ENCODE measurements at regions not wholly inside any gene's neighbourhood (a gene's known extent, or its start where the extent isn't known, plus 50 kb on each side); places are given as distances from the start of the nearest gene placed in this dataset.
A peak's percentile ranks its signal among the peaks of the same experiment; 100 is the strongest.

DNA sequence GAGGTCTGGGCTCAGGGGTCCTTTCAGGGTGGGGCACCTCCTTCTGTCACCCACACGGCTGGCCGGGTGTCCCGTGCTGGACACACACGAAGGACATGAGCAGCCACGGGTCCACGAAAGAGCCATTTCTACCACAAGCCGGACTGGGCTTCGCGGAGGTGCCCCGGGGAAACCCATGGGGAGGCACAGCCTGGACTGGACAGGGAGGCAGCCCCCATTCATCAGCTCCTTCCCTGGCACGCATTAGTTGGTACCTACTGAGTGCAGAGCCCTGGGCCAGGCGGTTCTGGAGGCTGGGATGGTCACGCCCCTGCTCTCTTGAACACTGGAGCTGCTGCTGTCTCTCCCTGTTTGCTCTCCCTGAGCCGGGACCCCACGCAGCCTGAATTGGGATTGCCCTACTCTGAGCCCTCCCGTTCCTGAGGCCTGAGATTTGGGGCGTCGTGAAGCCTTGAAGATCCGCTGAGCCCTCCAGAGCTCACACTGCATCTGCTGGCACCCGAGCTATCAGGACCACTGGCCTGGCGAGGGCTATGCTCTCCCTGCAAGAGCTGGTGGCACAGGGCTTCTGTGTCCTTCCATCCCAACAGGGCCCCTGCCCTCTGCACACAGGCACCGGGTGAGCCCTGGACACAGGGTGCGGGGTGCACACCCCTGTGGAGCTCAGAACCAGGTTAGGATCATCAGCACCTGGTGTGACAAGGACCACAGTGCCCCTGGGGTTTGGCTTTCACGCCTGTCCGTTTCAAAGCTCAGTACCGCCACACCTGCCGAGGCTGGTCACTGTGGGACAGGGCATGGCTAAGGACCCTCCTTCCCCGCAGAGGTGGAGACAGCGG lies 84.6 kb downstream of the MYEOV start:
- no peak for DNase-seq (ENCODE audit: low spot score)

DNA sequence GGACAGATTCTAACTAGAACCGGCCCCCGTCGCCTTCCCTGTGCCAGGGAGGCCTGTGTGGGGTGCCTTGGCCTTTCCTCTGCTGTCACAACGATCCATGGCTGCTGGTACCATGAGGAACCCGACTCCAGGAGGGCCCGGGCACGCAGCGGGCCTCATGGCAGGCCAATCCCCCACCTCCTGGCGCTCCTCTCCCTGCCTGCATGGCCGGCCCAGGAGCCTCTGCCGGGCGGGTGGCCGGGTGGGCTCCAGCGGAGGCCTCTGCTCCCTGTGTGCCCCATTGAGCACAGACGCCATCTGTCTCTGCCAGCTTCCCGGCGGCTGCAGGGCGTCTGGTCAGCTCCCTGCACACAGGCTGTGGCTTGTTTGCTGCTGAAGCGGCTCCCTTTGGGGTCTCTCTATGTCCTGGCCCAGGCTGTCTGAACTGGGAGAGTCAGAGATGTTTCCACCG lies 86.5 kb downstream of the MYEOV start:
- DNase-seq (ENCODE audit: low spot score), result no peak

DNA sequence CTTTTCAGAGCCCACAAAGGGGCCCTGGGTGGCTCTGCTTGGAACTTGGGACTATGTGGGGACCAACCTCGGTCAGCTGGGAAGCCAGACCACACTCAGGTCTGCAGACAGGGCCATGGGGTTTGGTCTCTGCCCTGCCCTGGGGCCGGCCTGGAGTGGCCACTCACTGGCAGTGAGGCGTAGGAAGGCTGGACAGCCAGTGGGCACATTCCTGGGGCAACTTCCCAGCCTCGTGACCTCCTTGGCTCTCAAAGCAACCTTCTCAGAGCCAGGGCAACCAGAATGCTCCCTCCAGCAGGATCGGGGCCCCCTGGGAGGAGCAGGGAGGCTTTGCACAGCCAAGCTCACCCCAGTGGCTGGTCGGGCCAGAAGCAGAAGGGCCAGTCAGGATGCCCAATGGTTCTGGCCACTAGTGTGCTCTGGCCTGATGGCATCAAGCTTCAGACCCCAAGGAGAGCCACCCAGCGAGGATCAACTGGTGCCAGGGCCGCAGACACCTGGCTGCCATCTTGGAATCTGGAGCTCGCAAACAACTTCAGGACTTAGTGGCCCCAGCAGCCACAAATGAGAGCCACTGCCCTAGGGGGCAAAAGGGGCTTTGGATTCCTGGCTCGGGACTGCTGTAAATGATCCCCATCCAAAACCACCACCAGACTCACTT lies 87.1 kb downstream of the MYEOV start:
- DNase-seq (ENCODE audit: low spot score), result no peak

DNA sequence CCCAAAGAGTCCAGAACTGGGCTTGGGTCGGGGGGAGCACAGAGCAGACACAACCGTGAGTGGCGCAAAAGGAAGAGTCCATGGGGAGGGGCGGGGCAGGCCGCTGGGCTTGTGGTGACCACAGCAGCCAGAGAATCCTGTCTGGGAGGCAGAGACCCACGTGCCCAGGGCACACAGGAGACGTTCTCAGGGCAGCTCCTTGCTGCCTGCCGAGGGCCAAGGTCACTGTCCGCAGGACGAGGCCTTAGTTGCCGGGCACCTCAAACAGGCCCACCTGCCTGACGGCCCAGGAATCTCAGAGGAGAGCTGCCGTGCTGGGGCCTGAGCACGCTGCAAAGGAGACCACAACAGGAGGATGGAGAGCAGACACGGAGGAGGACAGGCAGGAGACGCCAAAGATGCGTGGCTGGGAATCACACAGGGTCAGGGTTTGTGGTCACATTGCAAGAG lies 87.8 kb downstream of the MYEOV start:
- DNase-seq (ENCODE audit: low spot score), result no peak

DNA sequence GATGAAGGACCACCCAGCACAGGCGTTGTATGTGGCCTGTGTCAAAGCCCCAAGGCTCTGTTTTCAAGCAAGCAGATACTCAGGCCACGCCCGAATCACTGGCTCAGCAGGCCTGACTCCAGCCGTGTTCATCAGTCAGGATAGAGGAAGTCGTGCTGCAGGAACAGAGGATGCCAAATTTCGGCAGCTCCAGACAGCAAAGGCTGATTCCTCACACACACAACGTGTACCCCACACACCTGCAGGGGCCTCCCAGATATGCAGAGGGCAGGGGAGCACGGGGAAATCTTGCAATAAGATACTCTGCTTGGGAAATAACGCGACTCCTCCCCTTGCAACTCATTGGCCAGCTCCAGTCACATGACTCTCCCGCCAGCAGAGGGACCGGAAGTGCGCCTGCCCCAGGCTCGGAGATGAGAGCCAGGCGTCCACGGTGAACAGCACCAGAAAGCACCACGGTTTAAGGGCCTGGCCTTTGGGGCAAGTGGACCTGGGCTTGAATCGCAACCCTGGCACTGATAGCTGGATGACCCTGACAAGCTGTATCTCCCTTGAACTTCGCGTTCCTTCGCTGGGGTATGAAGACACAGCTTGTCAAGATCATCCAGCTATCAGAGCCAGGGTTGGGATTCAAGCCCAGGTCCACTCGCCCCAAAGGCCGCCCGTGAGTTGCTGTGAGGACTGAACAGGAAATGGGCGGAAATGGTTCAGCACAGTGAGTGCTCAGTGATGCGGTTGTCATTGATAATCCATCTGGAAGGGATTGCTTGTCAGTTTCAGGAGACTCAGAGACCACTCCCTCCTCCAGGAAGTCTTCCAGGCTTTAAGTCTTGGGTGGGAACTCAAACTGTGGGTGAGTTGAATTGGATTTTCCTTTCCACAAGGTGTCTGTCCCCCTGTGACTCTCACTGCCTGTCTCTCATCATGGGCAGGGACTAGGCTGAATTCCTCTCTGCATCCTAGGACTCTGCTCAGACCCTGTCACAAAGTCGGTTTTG lies 88.5 kb downstream of the MYEOV start:
- peak; percentile 44 for DNase-seq (ENCODE audit: low spot score)

DNA sequence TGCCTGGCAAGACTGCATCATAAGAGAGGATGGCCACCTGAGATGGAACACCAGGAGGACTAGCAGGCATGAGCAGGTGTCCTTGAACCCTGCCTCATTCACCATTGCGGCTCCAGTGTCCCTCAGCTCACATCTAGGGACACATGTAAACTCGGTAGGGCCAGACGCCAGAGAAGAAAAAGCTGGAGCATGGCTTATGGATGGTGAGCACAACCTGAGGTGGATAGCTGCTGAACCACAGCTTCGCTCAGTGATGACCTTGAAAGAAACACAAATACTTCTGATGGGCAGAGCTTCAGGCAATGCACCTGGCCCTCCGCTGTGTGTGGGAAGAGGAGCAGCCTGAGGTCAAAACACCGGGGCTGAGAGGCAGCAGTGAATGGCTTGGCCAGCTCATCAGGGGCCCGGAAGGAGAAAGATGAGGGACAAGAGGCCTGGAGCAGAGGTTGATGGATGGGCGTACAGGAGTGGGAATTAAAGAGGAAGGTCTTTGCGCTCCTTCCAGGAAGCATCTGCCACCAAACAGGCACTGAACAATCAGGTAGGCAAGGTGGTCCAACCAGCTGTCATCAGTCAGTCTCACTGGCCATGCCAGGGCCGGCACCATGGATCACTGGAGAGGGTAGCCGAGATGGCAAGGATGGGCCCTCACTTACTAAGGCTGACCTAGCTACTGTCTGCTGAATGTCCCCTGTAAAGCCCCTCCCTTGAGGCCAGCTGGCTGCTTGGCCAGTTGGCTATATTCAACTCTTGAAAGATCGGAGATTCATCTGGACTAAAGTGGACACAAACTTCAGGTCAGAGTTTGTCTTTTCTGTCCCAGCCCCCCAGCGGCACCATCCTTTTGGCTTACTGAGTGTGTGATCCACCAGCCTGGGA lies 89.7 kb downstream of the MYEOV start:
- peak; percentile 31 for DNase-seq (ENCODE audit: low spot score)

DNA sequence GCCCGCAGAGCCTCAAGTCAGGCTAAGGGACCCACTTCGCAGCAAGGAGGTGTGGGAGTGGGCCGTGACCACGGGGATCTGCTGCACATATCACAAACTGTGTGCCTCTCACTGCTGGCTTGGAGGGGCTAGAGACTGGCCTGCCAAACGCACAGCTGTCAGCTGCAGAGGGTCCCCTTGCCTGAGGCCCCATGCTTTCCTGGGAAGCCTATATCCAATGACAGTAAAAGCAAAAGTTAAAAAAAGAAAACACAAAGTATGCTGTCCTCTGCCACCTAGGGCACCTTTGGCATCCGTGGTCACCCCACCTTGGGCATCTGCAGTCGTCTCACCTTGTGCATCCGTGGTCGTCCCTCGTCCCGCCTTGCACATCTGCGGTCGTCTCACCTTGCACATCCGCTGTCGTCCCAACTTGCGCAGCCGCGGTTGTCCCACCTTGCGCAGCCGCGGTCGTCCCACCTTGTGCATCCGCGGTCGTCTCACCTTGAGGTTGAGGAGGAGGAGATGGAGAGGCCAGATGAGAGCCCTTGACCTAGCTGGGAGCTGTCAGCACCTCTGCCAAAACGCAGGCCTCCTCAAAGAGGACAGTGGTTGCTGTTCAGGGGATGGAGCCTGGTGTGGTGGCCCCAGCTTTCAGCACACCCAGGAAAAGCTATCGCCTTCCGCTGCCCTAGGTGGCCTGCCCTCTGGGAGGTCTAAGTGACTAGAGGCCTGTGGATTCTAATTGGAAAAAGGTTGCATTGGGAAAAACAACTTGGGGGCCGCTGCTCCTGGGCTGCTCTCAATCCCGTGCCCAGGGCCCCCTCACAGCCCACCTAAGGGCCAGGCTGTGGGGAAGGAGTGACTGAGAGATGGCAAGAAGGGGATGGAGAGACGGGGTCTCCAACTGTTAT lies 90.5 kb downstream of the MYEOV start:
- peak; percentile 36 for DNase-seq (ENCODE audit: low spot score)

DNA sequence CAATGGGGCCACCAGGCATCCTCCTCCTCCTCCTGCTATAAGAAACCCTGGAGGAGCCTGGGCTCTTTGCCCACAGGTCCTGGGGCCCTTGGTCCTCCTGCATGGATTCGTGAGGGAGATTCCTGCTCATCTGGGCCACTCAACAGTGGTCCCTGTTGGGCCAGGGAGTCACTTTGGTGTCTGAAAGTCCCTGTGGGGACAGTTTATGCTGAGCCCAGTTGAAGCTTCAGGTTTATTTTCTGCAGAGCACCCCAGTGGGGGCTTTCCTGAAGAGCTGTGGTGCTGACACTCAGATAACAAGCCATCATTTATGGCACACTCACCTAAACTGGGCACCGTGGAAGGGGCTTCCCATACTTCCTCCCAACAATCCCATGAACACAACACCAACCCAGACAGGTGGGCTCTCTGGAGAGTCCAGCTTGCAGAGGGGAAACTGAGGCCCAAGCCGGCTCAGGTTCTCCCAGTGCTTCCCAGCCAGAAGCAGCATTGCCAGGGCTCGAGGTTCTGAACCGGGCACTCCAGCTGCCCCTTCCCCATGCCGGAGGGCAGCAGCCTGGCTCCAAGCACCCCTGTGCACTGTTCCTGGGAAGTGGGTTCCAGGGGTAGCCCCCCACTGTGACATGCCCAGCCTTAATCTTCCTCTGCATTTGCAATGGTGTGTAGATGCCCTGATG lies 91.3 kb downstream of the MYEOV start:
- peak; percentile 27 for DNase-seq (ENCODE audit: low spot score)

DNA sequence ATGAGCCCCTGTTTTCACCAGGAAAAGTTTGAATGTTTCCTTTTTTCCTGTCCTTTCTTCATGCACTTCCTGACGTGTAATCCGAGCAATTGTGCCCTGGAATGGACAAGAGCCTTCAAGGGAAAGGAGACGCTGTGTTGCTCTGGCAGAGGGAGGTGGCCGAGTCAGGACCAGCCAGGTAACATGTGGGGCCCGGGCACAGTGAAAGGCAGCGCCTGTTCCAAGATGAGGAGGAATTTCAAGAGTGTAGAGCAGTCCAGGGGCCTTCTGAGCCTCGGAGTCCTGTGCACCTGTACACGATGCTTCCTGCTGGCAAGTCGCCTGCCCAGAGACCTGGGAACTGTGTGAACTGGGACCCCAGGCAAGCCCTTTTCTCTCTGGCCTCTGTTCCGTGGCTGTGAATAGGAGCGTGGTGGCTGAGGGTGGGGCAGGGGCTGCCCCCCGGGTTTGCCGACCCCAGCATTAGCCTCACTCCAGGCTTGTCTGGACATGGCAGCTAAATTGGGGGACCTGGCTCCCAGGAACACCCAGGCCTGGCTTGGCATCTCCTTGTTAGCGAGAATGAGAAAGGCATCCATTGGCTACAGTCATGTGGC lies 92.0 kb downstream of the MYEOV start:
- peak; percentile 23 for DNase-seq (ENCODE audit: low spot score)

DNA sequence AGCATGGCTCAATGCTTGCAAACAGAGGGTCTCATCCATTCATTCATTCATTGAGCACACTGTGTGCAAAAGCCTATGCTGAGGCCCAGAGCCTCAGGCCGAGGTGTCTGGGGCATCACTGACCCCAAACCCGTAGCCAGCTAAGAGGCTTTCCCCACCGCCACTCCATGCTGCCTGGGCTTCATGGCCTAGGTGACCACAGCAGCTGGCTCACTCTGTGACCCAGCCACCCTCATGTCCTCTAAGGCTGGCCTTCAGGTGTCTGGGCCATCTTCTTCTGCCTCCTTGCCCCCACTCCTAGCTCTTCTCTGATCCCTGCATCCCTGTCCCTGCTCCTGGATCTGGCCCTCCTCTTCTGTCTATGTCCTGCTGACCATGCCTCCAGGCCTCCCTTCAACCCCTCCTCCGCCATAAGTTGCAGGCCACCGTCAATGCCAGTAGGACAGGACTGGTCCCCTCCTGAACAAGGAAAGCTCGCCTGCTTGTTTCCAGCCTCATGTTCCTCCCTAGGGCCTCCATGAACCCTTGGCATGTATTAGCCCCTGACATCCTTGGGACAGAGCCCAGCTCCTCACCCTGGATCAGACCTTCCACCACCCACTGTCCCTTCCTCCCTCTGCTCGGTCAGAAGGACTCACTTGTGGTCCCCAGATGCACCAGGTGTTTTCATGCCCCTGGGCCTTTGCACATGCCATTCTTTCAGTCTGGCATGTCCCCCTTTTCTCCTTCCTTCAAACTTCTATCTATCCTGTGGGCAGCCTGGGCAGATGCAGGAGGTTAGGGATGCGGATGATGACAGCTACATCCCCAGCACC lies 92.8 kb downstream of the MYEOV start:
- DNase-seq (ENCODE audit: low spot score), result peak; percentile 29

DNA sequence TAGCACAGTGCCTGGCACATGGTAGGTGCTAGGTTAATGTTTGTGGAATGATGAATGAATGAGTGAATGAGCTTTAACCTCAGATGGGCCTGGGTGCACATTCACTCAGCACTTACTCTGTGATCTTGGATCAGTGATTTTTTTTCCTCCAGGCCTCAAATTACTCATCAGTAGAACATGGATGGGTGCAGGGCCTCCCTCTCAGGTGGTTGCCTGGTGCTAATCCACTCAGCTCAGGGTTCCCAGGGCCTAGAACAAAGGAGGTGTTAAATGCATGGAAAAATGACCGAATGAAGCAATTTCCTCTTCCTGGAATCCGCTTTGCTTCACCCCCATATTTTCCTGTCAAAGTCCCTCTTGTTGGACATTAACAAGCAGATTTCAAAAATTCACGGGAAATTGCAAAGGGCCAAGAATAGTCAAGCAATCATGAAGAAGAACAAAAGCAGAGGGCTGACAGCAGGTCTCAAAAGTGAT lies 93.5 kb downstream of the MYEOV start:
- DNase-seq (ENCODE audit: low spot score), result peak; percentile 3

DNA sequence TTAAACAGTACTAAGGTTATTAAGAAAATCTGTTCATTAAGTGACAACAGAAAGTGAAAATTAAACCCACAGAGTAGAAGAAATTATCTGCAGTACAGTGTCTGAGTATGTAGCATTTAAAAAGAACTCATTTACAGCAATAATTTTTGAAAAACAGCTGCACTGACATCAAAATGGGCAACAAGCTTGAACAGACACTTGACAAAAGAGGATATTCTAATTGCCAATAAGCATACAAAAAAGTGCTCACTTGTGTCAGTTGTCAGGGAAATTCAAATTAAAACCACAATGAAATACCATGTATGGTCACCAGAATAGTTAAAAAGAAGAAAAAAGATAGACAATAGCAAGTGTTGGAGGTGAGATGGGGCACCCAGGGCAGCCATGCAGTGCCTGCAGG lies 93.3 kb upstream of the LINC01488 start:
- no peak for DNase-seq (ENCODE audit: low spot score)

DNA sequence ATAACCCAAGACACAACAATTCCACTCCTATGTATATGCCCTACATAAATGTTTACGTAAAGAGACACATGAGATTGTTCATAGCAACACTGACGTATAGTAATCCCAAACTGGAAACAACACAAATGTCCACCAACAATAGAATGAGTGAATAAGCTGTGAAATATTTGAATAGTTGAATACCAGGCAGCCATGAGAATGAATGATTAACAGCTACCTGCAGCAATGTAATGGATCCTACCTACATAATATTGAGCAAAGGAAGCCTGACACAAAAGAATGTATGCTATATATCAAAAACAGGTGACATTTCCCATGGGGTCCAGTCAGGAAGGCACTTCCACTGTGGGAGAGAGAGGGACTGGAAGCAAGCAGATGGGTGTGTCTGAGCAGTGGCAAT lies 92.8 kb upstream of the LINC01488 start:
- no peak for DNase-seq (ENCODE audit: low spot score)

DNA sequence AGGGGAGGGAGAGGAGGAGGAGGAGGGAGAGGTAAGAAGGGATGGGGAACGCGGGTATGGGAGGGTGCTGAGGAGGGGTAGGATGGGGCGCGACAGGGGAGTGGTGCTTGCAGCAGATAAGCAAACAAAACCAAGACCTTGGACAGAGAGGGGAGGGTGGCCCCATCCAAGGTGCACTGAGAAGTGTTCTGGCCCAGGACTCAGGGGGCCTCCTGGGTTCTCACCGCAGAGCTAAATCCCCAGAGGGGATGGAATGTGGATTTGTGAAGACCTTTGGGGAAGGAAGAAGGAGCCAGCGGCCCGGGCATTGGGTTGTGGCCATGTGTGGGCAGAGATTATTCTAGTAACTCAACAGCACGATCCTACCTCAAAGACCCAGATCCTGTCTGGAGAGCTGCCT lies 90.9 kb upstream of the LINC01488 start:
- no peak for DNase-seq (ENCODE audit: low spot score)

DNA sequence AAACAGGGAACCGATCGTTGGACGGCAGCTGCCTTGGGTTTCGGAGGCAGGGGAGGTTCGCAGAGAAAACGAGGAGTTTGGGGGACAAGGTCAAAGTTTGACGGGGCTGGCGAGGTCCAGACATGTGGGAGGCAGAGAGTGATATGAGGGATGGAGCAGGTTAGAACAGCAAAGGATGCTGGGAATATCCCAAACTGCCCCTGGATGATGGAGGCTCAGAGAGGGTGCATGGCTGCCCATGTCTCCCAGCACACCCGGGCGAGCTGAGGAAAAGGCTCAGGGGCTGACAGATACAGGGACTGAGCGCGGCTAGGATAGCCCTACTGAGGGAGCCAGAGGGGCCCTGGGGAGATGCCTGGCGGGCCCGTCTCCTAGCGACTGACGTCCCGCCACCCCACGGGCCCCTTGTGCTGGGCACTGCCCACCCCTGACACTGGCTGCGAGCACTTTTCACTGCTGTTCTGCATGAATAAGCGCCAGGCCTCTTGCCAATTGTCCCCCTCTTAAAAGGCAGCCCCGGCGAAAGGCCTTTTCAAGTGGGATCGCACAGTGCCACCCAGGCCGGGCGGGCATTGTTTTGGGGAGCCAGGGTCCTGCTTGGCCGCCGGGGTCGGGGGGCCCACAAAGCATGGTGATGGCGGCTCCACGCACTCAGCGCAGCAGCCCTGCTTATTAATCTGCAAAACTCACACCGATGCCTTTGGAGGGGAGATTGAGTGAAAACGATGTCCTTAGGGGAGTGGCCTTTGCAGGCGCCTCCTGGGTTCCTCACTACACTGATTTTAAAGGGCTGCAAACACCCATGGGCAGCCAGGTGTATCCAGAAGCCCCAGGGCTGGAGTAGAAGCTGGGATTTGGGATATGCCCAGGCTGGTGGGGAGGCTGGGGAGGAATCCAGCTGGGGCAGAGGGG lies 90.0 kb upstream of the LINC01488 start:
- no peak for DNase-seq (ENCODE audit: low spot score)

DNA sequence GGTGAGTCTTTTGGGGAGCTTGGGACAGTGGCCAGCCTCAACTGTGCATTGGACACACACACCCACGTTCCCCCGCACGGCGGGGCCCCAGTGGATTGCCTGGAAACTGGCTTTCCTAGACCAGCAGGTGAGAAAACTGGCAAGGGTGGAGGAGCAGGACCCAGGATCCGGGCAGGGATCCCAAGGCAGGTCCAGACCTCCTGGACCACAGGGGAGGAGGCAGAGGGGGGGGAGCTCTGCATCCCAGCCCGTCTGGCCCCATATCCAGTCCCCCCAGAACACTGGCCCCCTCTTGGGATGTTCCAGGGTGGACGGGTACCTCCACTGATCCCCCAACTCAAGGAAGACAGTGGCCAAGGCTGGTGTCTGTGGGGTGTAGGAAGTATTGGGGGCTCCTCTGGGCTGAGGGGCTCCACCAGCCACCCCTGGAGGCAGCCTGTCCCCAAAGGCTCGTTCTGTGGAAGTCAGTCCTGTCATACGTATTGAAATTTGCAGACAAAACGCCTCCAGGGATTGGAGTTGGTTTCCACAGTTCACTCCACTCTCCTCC lies 89.3 kb upstream of the LINC01488 start:
- no peak for DNase-seq (ENCODE audit: low spot score)
